GM18873 (cell line): ENCODE measurements at regions not wholly inside any gene's neighbourhood (a gene's known extent, or its start where the extent isn't known, plus 50 kb on each side); places are given as distances from the start of the nearest gene placed in this dataset.
"Not testable (repeated sequence)": the region's sequence is repeated elsewhere in the genome, so short reads cannot be mapped to it uniquely, and the experiment has no call there.

Source experiments
- ATAC-seq: cut with Tn5 transposase; IDR thresholded peaks from one replicate; pipeline ENCODE4 v1.9.1; 2021; ENCODE audit warnings: mild to moderate bottlenecking, moderate library complexity, moderate number of reproducible peaks; ENCODE audit not compliant: unreplicated experiment, low FRiP score

DNA sequence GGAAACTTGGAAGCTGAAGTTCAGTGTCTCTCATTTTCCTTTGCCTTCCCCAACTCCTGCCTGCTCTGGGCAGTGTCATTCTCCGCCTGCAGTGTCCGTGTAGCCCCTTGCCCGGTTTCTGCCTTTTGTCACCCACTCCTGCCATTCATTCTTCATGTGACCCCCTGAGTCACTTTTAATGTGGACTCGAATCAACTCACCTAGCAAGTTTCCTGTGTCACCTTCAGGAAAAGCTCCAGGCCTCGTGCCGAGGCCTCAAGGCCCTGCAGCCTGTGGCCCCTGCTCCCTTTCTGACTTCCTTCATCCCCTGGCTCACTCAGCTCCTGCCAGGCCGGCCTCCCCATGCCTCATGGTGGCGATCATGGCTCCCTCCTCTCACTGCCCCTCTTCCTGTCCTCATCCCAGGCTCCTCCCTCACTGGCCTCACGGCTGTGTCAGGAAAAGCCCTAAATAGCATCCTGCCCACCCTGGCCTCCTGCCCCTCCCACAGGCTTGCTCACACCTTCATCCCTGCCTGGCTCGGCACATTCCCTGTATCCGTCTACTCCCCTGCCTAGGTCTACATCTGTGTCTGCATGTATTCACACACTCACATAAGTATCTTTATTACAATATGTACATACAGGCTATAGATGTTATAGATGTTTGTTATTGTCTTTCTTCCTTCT is 294.9 kb downstream of the MED10 start:
- no peak for ATAC-seq

DNA sequence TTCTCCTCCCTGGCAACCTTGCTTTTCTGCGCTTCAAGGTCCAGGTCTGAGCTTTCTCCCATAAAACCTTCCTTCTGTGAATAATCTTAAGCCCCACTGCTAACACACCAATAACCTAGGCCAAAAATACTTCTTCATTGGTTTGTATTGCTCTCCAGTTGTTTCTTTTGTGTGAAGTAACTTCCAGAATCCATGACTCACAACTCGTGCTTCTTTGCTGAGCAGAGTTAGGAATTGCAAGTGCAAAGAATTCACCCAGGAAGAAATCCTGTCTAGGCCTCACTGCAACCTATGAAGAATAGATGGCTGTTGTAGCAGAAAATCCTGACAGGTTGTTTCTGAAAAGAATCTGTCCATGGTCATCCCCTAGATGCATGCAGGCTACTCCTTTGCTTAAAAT is 295.7 kb downstream of the MED10 start:
- ATAC-seq: no peak

DNA sequence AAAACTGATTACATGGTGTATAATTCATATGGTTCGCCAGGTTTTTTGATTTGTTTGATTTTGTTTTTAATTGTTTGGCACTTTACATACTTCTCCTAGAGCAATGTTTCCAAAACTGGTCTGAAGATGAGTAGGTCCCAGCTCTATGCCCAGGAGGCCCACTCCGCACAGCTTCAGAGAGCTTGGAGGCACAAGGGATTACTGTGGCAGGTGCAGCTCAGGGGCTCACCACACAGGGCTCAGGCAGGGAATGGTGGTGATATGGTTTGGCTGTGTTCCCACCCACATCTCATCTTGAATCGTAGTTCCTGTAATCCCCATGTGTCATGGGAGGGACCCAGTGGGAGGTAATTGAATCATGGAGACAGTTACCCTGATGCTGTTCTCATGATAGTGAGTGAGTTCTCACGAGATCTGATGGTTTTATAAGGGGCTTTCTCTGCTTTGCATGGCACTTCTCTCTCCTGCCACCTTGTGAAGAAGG is 296.6 kb downstream of the MED10 start:
- ATAC-seq: no peak

DNA sequence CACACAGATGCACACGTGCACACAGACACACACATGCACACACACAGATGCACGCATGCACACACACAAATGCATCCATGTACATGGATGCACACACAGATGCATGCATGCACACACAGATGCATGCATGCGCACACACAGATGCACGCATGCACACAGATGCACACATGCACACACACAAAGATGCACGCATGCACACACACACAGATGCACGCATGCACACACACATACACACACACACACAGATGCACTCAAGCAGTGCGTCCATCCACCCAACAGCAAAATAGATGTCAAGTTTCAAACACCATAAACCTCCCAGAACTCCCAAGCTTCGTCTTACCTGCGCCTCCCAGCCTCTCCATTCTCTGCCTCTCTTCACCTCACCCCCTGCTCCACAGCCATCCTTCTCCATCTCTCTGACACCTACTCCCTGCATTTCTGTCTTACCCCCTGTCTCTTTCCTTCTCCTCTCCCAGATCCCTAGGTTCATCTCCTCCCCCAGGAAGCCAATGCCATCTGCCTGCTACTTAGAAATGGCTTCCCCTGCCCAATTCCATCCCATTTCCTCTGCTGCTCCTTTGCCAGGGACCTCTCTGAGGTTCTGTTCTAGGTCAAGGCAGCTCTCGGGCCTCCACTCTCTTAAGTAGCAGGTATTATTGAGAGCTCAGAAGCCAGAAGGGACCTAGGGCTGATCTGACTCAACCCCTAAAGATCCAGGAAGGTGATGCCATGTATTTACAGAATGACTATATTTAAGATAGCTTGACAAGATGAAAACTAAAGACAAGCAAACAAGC is 297.2 kb downstream of the MED10 start:
- no peak for ATAC-seq

DNA sequence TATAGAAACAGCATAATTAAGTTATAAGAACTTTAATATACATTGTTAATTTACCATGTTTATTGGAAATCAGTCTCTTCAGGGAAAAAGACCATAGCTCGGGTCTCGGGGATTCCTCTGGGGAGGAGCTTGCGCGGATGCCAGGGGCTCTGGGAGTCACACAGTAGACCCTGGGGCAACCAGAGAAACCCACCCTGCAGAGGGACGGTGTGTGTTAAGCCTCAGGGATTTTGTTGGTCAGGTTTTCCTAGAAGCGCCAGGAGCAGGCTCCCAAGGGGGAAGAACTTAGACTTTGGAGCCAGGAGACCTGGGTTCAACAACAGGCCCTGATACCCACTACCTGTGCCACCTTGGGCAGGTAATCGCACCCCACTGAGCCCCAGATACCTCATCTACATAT is 297.9 kb downstream of the MED10 start:
- ATAC-seq: no peak

DNA sequence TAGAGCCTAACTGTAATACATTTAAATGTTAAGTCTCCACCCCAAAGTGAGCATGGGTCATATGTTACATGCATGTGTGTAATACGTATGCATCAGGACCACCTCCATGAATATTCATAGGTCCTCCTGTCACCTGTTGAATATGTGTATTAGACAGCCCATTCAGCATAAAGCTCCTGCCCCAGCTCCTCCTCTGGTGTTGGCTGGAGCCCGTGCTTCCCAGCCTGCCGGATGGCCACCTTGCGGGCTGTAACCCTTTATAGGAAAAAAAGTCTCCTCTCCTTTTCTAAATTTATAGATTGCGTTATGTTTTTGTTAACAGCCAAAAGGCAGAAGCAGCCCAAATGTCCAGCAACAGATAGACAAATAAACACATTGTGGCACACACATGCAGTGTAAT is 299.5 kb downstream of the MED10 start:
- ATAC-seq: no peak

DNA sequence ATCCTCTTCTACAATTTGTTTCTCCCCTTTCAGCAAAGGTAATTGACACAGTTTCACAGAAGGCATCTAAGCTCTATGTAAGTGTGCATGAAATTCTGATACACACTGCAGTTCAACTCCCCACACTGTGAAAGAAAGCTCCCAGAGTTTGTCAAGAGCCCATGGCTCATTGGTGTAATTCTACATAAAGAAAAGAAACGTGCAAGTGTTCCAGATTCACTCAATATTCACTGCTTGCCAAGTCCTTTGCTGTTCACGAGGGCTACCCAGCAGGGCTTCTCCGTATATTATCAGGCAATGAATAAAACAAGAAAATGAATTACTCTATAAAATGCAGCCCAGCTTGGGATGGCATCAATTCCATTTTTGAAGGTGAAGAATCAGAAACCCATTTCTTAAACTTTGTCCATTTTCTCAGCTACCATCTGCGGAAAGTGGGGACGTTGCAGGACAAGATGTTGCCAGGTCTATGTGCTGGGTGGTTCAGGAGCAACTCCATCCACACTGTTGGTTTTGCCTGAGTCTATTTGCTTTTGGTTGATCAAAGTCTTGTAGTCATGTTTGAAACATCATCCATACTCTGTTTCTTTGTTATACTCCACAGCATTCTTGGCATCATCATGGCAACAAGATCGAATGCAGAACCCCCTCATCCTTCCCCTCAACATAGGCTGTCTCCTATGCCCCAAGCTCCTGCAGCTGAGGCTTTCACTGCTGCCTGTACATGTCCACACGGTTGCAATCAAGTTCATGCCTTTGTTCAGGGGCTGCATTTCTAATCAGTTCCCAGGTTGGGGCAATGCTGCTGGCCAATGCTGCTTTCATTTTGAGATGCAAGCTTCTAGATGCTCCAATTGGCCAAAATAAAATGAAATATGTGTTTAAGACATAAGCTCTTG is 301.8 kb downstream of the MED10 start:
- no peak for ATAC-seq

DNA sequence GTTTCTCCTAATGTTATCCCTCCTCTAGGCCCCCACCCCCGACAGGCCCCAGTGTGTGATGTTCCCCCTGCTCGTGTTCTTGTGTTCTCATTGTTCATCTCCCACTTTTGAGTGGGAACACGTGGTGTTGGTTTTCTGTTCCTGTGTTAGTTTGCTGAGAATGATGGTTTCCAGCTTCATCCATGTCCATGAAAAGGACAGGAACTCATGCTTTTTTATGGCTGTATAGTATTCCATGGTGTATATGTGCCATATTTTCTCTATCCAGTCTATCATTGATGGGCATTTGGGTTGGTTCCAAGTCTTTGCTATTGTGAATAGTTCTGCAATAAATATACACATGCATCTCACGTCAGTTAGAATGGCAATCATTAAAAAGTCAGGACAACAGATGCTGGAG is 305.9 kb downstream of the MED10 start:
- ATAC-seq: not testable (repeated sequence)

DNA sequence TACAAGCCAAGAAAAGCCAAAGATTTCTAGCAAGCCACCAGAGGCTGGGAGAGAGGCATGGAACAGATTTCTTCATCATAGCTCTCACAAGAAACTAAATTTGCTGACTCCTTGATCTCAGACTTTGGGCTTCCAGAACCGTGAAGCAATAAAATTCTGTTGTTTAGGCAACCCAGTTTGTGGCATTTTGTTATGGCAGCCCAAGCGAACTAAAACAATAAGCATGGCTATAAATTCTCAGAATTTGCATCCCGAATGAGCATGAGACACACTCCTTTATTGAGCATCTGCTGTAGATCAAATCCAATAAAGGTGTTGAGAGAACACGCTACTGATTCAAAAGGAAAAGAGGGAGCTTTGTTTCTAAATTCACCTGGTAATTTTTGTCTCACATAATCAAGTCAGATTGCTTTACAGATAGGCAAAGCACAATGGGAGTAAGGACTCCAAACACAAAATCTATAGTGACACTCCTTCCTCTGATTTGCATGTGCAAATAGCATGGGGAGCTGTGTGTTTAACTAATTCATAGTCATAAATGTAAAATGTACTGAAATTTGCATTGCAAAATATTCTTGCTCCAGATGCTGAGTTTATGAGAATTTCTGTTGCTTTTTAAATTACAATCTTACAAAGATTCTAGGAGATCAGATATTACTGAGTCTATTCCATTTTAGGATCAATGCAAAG is 308.7 kb downstream of the MED10 start:
- no peak for ATAC-seq

DNA sequence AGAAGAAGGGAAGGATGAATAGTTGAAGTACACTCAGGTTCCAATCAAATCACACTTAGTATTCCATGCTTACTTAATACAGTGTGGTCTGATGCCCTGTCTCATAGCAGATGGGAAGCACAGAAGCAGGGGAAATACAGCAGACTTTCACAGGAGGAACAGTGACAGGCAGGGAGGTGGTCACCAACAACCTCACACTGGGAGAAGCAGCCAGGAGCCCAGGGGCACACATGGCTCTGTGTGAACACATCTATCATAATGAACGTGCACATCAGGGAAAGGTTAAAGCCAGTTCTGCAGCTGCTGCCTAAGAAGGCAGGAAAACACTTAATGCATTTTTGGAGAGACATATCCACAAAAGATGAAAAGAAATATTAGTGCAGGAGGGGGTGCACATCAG is 312.3 kb downstream of the MED10 start:
- no peak for ATAC-seq

DNA sequence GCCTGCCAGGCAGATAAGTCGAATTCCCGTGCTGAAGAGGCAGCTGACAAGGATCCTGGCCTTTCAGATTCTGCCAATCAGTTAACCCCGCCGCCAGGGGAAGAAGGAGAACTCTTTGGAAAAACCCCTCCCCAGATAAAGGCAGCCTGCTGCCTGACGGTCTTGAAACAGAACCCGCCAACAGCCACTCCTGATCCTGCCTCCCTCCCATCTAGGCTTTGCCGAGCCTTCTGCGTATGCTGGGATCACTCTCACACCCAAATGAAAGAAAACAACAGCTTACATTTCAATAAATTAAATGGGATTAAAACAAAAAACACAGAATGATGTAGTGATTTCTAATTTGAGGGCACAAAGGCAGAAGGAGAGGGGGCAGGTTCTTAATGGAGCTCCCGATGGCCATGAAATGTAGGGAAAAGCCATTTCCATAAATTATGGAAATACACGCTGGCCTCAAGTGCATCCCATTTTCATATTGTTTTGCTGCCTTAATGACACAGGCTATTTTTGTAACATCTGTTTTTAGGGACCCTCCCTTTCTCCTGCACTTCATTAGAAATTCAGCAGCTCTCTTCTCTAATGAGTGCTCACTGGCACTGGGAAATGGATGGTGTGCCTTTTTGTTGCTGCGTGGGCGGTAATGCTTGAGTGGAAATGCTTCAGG is 319.1 kb downstream of the MED10 start:
- ATAC-seq: no peak

DNA sequence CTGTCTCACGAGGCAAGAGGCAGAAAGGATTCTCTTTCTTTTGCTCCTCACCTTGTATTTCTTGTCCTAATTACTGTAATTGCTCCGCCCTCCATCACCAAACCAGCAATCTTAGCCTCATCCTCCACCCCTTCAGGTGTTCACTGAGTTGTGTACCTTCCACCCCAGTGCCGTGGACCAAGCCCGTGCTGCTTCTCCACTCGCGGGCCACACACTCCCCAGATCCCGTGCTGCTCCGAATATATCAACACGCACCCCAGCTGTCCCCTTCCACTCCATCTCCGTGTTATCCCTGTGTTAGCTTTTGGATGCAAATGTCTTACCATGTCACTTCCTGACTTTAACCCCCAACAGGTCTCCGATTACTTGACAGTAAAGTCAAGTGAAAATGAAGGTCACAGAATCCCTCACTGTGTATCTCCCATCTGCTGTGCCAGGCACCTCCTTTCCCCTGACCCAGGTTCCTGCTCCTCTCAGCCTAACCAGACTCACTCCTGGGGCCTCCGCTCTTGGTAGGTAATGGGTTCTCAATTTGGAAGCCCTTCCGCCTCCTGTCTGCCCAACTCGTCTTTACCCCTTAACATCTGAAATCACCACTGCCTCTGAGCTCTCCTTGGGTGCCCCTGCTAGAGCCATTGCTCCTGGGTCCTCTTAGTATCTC is 320.2 kb downstream of the MED10 start:
- ATAC-seq: no peak

DNA sequence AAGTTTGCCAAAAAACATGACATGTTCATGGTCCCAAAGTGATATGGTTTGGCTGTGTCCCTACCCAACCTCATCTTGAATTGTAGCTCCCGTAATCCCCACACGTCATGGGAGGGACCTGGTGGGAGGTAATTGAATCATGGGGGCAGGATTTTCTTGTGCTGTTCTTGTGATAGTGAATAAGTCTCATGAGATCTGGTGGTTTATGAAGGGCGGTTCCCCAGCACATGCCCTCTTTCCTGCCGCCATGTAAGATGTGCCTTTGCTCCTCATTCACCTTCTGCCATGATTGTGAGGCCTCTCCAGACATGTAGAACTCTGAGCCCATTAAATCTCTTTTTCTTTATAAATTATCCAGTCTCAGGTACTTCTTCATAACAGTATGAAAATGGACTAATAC is 322.1 kb downstream of the MED10 start:
- no peak for ATAC-seq

DNA sequence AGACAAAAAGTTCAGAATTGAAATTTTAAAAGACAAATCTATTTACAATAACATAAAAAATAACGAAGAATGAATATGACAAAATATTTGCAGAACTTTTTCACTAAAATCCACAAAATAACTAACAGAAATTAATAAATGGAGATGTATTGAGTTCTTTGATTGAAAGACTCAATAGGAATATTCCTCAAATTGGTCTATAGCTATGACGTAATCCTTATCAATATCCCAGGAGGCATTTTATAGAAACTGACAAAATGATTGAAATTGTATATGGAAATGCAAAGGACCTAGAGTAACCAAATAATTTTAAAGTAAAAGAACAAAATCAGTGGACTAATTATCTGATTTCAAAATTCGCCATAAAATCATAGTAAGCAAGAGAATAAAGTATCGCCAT is 328.7 kb downstream of the MED10 start:
- no peak for ATAC-seq

DNA sequence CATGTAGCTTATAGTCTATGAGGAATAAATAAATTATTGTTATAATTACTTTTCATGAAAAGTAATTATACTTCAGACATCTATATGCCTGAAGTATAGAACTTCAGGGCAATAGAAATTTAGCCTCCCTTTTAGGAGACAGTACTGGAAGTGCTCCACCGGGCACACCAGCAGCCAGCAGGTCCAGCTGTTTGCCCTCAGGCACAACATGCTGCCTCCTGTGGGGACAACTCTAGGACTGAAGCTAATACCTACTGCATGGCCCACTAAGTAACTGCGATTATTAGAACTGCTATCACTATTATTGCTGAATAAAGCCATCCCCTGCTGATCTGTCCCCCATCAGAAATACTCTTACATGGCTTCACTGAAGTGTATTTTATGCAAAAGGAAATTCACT is 329.6 kb downstream of the MED10 start:
- ATAC-seq: no peak

DNA sequence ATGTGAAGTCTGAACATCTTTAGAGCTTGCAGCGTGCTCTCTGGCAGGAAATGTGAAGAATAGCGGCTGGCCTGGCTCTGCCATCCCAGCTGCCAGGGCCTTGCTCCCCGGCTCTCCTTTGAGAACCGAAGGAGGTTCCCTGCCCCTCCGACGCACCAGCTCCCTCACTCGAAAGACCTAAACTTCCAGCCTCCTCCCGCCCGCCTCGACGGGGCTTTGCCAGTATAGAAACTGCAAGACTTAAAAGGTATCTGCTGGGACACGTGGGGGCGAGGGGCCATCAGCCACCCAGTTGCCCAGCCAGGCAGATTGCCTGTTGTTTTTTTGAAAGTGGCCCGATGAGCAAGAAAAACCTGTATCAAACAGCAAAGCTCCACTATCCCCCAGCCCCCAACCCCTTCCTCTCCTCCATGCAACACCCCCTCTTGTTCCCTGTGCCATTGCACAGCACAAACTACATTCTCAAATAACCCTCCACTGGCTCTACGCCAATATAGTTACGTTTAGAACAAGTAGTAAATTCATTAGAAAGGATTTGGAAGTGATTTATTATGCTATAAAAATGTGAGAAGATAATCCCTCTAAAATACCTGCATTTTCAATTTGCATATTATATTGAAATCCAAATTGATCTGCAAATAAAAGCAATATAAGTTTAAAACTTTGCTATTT is 331.9 kb downstream of the MED10 start:
- no peak for ATAC-seq

DNA sequence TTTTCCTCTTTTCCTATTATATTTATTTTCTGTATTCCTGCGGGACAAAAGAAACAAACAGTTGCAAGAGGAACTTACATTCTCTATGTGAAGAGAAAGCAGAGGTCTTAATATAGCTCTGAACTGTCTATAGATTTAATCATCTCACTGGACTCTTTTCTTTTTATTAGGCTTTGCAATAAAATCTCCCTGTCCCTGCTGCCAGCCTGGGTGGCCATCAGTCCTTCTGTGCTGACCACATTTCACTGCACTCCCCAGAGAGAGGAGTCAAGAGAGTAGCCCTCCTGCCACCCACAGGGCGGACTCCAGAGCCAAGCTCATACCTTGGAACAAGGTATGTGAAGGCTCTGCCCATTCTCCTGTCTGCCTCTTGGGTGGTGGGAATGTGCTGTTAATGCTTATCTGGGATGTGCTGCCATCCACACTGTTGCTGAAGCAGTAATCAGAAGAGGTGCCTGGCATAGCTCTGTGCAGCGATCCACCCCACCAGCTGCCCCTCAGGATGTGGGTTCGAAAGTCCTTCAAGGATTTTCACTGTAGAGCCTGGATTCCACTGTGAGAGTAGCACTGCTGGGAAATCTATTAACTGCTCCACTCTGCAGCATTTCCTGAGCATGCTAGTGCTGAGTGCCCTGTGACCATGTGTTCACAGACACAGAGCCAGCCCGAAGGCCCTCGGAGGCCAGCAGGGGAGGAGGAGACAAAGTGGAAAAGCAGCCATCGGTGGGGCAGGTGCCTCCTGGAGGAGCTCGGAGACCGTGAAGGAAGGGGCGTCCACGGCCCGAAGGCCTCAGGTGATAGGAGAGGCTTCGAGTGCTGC is 334.6 kb downstream of the MED10 start:
- ATAC-seq: no peak

DNA sequence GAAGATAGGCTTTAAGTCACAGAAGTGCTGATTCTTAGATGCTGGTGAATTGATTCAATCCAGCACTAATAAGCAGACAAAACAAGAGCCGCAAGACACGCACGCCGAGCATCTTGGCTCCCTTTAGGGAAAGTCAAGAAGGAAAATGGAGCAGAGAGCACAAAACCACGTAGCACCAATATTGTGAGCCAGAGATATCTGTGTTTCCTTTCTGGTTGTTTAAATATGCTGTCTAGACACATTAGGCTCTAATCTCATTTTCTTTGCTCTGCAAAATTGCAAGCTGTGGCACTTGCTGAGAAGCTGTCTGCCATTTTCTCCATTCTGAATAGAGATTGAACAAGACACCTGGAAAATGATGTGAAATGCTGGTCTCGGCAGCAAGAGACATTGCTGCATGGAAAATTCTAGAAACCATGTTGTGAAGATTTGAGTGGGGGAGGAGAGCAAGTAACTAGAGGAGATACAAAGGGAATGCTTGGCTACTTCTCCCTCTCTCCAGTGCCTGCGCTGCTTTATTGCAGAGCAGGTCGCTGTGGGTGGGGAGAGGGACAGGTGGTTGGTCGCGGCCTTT is 336.3 kb downstream of the MED10 start:
- no peak for ATAC-seq
